ENCODE measurements at regions not wholly inside any gene's neighbourhood (a gene's known extent, or its start where the extent isn't known, plus 50 kb on each side); places are given as distances from the start of the nearest gene placed in this dataset.

DNA sequence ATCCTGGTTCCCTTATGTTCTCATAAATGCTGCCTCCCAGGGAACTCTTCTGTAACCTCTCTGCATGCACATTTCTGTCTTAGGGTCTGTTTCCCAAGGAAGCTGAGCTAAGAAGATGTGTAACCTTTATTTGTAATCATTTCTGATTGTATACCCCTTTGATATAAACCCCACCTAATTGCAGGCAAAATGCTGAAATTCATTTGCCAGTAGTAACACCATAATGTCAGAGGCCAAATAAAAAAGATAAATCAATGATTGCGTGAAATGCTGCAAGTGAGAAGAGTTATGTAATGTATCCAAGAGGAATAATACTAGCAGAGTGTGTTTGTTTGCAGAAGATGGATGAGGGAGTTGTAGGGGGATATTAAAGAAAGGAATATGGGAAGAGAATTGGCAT is 822.6 kb upstream of the GRAMD2B start:
- H3K36me3 ChIP-seq (ENCODE audit: insufficient read depth, insufficient read length, low read length): no peaks in the 10 kb centered on the region
- DNase-seq (ENCODE audit: low read depth, low spot score): no peak
- H3K27me3 ChIP-seq (ENCODE audit: insufficient read depth, insufficient read length): no peaks in the 10 kb centered on the region
- H3K4me1 ChIP-seq (ENCODE audit: insufficient read depth, insufficient read length): no peaks in the 10 kb centered on the region
- H3K4me3 ChIP-seq (ENCODE audit: insufficient read length, low read depth): no peak overlapping the region
- no peaks in the 10 kb centered on the region for H3K9me3 ChIP-seq (ENCODE audit: insufficient read depth, low read length)
- no peak overlapping the region for H3K9ac ChIP-seq (ENCODE audit: insufficient read length, low read depth)
- TF ChIP-seq SUZ12 (IDR thresholded peaks at IDR 0.05; ENCODE audit: extremely low read depth, insufficient read depth, insufficient read length) (no peak), YY1 (IDR thresholded peaks at IDR 0.05; ENCODE audit: insufficient read depth, insufficient read length) (no peak), ZNF274 (IDR thresholded peaks at IDR 0.05; ENCODE audit: low read depth, low read length) (no peak)

DNA sequence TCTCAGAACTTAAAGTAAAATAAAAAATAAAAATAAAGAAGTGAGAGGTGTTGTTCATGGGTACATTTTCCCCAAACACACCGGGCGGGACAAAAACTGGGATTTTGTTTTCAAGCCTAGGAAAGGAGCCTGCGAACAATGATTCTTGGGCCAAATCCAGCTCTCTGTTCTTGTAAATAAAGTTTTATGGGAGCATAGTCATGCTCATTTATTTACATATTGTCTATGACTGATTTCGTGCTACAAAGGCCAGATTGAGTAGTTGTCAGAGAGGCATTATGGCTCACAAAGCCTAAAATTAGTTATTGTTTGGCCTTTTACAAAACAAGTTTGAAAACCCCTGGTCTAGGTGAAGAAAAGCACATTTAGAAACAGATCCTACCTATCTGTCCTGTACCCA is 821.0 kb upstream of the GRAMD2B start:
- Histone ChIP-seq H3K27me3 (ENCODE audit: insufficient read depth, insufficient read length) (no peaks in the 10 kb centered on the region), H3K4me1 (ENCODE audit: insufficient read depth, insufficient read length) (no peaks in the 10 kb centered on the region), H3K4me3 (ENCODE audit: insufficient read length, low read depth) (no peak overlapping the region), H3K36me3 (ENCODE audit: insufficient read depth, insufficient read length, low read length) (no peaks in the 10 kb centered on the region), H3K9me3 (ENCODE audit: insufficient read depth, low read length) (no peaks in the 10 kb centered on the region), H3K9ac (ENCODE audit: insufficient read length, low read depth) (no peak overlapping the region)
- TF ChIP-seq YY1 (IDR thresholded peaks at IDR 0.05; ENCODE audit: insufficient read depth, insufficient read length) (no peak), ZNF274 (IDR thresholded peaks at IDR 0.05; ENCODE audit: low read depth, low read length) (no peak), SUZ12 (IDR thresholded peaks at IDR 0.05; ENCODE audit: extremely low read depth, insufficient read depth, insufficient read length) (no peak)
- no peak for DNase-seq (ENCODE audit: low read depth, low spot score)

DNA sequence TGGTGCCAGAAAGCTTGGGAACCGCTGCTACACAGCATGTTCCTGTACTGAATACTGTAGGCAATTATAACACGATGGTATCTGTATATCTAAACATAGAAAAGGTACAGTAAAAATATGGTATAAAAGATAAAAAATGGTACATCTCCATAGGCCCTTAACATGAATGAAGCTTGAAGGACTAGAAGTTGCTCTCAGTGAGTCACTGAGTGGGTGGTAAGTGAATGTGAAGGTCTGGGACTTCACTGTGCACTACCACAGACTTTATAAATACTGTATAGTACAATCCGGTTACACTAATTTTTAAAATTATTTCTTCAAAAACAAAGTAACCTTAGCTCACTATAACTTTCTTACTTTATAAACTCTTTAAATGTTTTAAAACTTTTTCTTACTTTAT is 819.9 kb upstream of the GRAMD2B start:
- no peak for DNase-seq (ENCODE audit: low read depth, low spot score)
- no peak overlapping the region for H3K9ac ChIP-seq (ENCODE audit: insufficient read length, low read depth)
- H3K4me1 ChIP-seq (ENCODE audit: insufficient read depth, insufficient read length): no peaks in the 10 kb centered on the region
- no peaks in the 10 kb centered on the region for H3K9me3 ChIP-seq (ENCODE audit: insufficient read depth, low read length)
- TF ChIP-seq YY1 (IDR thresholded peaks at IDR 0.05; ENCODE audit: insufficient read depth, insufficient read length): no peak
- TF ChIP-seq ZNF274 (IDR thresholded peaks at IDR 0.05; ENCODE audit: low read depth, low read length): no peak
- TF ChIP-seq SUZ12 (IDR thresholded peaks at IDR 0.05; ENCODE audit: extremely low read depth, insufficient read depth, insufficient read length): no peak
- H3K27me3 ChIP-seq (ENCODE audit: insufficient read depth, insufficient read length): no peaks in the 10 kb centered on the region
- no peak overlapping the region for H3K4me3 ChIP-seq (ENCODE audit: insufficient read length, low read depth)
- no peaks in the 10 kb centered on the region for H3K36me3 ChIP-seq (ENCODE audit: insufficient read depth, insufficient read length, low read length)

DNA sequence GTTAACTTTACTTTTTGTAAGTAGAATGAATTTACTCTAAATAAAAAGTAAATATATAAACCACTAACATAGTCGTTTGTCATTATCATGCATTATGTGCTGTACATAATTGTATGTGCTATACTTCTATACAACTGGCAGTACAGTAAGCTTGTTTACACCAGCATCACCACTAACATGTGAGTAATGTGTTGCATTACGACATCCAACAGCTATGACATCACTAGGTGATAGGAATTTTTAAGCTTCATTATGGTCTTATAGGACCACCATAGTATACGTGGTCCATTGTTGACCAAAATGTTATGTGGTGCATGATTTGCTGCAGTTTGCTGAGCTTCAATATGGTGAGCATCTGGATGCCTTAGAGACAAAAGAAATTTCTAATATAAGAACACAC is 819.1 kb upstream of the GRAMD2B start:
- H3K27me3 ChIP-seq (ENCODE audit: insufficient read depth, insufficient read length): no peaks in the 10 kb centered on the region
- no peak for DNase-seq (ENCODE audit: low read depth, low spot score)
- H3K4me3 ChIP-seq (ENCODE audit: insufficient read length, low read depth): no peak overlapping the region
- TF ChIP-seq YY1 (IDR thresholded peaks at IDR 0.05; ENCODE audit: insufficient read depth, insufficient read length) (no peak), SUZ12 (IDR thresholded peaks at IDR 0.05; ENCODE audit: extremely low read depth, insufficient read depth, insufficient read length) (no peak)
- H3K4me1 ChIP-seq (ENCODE audit: insufficient read depth, insufficient read length): no peaks in the 10 kb centered on the region
- H3K9ac ChIP-seq (ENCODE audit: insufficient read length, low read depth): no peak overlapping the region
- H3K9me3 ChIP-seq (ENCODE audit: insufficient read depth, low read length): no peaks in the 10 kb centered on the region
- no peaks in the 10 kb centered on the region for H3K36me3 ChIP-seq (ENCODE audit: insufficient read depth, insufficient read length, low read length)

DNA sequence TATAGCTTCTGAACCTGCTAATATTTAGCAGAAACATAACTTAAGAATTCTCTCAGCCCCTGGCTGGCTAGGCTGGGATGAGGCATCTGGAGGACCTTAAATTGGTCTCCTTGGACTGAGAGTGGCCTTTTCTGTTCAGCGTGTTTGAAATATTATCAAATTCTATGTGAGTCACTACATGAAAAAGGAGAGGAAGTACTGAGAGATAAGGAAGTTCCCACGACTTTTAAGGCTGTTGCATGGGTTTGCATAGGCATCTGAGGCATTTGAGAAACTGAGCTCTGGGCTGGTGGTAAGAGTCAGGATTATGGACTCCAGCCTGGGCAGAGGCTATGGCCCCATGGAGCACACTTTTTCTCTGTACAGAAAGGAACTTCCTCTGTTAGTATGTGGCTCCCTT is 816.2 kb upstream of the GRAMD2B start:
- Histone ChIP-seq H3K36me3 (ENCODE audit: insufficient read depth, insufficient read length, low read length) (no peaks in the 10 kb centered on the region), H3K4me3 (ENCODE audit: insufficient read length, low read depth) (no peak overlapping the region), H3K9ac (ENCODE audit: insufficient read length, low read depth) (no peak overlapping the region), H3K27me3 (ENCODE audit: insufficient read depth, insufficient read length) (no peaks in the 10 kb centered on the region), H3K9me3 (ENCODE audit: insufficient read depth, low read length) (no peaks in the 10 kb centered on the region), H3K4me1 (ENCODE audit: insufficient read depth, insufficient read length) (no peaks in the 10 kb centered on the region)
- no peak for DNase-seq (ENCODE audit: low read depth, low spot score)
- no peak for TF ChIP-seq ZNF274 (IDR thresholded peaks at IDR 0.05; ENCODE audit: low read depth, low read length)
- TF ChIP-seq YY1 (IDR thresholded peaks at IDR 0.05; ENCODE audit: insufficient read depth, insufficient read length): no peak
- TF ChIP-seq SUZ12 (IDR thresholded peaks at IDR 0.05; ENCODE audit: extremely low read depth, insufficient read depth, insufficient read length): no peak

DNA sequence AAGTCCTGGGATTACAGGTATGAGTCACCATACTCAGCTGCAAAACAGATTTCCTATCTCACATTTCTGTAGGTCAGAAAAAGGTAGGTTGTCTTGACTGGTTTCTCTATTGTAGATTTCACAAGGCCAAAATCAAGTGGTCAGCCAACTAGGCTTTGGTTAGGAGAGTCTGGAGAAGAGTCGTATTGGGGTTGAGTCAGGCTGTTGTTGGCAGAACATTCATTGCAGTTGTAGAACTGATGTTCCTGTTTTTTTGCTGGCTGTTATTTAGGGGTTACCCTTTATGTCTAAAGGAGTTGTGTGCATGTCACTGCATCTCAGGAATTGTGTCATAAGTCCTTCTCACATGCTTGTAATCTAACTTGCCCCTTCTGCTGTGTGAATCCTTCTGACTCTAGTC is 814.2 kb upstream of the GRAMD2B start:
- Histone ChIP-seq H3K4me3 (ENCODE audit: insufficient read length, low read depth) (no peak overlapping the region), H3K4me1 (ENCODE audit: insufficient read depth, insufficient read length) (no peaks in the 10 kb centered on the region), H3K27me3 (ENCODE audit: insufficient read depth, insufficient read length) (no peaks in the 10 kb centered on the region), H3K9me3 (ENCODE audit: insufficient read depth, low read length) (no peaks in the 10 kb centered on the region), H3K36me3 (ENCODE audit: insufficient read depth, insufficient read length, low read length) (no peaks in the 10 kb centered on the region), H3K9ac (ENCODE audit: insufficient read length, low read depth) (no peak overlapping the region)
- no peak for TF ChIP-seq YY1 (IDR thresholded peaks at IDR 0.05; ENCODE audit: insufficient read depth, insufficient read length)
- TF ChIP-seq ZNF274 (IDR thresholded peaks at IDR 0.05; ENCODE audit: low read depth, low read length): no peak
- TF ChIP-seq SUZ12 (IDR thresholded peaks at IDR 0.05; ENCODE audit: extremely low read depth, insufficient read depth, insufficient read length): no peak
- DNase-seq (ENCODE audit: low read depth, low spot score): no peak

DNA sequence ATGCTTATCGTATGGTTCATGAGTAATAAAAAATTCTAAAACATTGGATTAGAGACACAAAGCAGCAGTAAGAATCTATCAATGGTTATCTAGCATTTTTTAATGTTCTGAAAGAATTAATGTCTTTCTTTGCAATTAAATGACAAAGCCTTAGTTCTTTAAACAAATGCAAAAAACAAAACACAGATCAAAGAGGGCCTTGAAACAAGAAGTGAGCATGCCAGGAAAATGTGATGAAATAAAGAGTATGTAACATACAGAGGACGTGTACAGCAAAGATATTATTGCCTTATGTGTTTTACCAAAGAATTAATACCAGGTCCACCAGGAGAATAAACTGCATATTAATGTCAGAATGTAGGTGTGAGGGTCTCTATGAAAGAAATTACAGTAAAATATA is 812.3 kb upstream of the GRAMD2B start:
- H3K9me3 ChIP-seq (ENCODE audit: insufficient read depth, low read length): no peaks in the 10 kb centered on the region
- H3K9ac ChIP-seq (ENCODE audit: insufficient read length, low read depth): no peak overlapping the region
- no peak overlapping the region for H3K4me3 ChIP-seq (ENCODE audit: insufficient read length, low read depth)
- no peak for DNase-seq (ENCODE audit: low read depth, low spot score)
- H3K4me1 ChIP-seq (ENCODE audit: insufficient read depth, insufficient read length): no peaks in the 10 kb centered on the region
- TF ChIP-seq SUZ12 (IDR thresholded peaks at IDR 0.05; ENCODE audit: extremely low read depth, insufficient read depth, insufficient read length) (no peak), YY1 (IDR thresholded peaks at IDR 0.05; ENCODE audit: insufficient read depth, insufficient read length) (no peak), ZNF274 (IDR thresholded peaks at IDR 0.05; ENCODE audit: low read depth, low read length) (no peak)
- H3K27me3 ChIP-seq (ENCODE audit: insufficient read depth, insufficient read length): no peaks in the 10 kb centered on the region
- H3K36me3 ChIP-seq (ENCODE audit: insufficient read depth, insufficient read length, low read length): no peaks in the 10 kb centered on the region

DNA sequence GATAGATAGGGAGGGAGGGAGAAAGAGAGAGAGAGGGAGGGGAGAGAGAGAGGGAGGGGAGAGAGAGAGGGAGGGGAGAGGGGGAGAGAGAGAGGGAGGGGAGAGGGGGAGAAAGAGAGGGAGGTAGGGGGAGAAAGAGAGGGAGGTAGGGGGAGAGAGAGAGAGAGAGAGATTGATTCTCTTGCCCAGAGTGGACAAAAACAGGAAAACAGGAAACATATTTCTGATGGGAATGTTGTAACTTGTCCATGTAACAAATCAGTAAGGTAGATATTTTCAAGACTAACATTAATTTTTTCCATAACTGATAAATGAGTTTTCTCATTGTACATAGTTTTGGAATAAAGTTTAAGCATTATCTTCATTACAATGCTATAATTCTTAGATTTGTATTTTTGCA is 811.7 kb upstream of the GRAMD2B start:
- TF ChIP-seq ZNF274 (IDR thresholded peaks at IDR 0.05; ENCODE audit: low read depth, low read length): no peak
- no peak for TF ChIP-seq YY1 (IDR thresholded peaks at IDR 0.05; ENCODE audit: insufficient read depth, insufficient read length)
- TF ChIP-seq SUZ12 (IDR thresholded peaks at IDR 0.05; ENCODE audit: extremely low read depth, insufficient read depth, insufficient read length): no peak
- no peaks in the 10 kb centered on the region for H3K9me3 ChIP-seq (ENCODE audit: insufficient read depth, low read length)
- H3K9ac ChIP-seq (ENCODE audit: insufficient read length, low read depth): no peak overlapping the region

More for the DNA sequence above, 811.7 kb upstream of the GRAMD2B start:
- H3K36me3 ChIP-seq (ENCODE audit: insufficient read depth, insufficient read length, low read length): no peaks in the 10 kb centered on the region
- DNase-seq (ENCODE audit: low read depth, low spot score): no peak
- no peak overlapping the region for H3K4me3 ChIP-seq (ENCODE audit: insufficient read length, low read depth)
- H3K4me1 ChIP-seq (ENCODE audit: insufficient read depth, insufficient read length): no peaks in the 10 kb centered on the region
- no peaks in the 10 kb centered on the region for H3K27me3 ChIP-seq (ENCODE audit: insufficient read depth, insufficient read length)
